ENCODE measurements at regions not wholly inside any gene's neighbourhood (a gene's known extent, or its start where the extent isn't known, plus 50 kb on each side); places are given as distances from the start of the nearest gene placed in this dataset.

DNA sequence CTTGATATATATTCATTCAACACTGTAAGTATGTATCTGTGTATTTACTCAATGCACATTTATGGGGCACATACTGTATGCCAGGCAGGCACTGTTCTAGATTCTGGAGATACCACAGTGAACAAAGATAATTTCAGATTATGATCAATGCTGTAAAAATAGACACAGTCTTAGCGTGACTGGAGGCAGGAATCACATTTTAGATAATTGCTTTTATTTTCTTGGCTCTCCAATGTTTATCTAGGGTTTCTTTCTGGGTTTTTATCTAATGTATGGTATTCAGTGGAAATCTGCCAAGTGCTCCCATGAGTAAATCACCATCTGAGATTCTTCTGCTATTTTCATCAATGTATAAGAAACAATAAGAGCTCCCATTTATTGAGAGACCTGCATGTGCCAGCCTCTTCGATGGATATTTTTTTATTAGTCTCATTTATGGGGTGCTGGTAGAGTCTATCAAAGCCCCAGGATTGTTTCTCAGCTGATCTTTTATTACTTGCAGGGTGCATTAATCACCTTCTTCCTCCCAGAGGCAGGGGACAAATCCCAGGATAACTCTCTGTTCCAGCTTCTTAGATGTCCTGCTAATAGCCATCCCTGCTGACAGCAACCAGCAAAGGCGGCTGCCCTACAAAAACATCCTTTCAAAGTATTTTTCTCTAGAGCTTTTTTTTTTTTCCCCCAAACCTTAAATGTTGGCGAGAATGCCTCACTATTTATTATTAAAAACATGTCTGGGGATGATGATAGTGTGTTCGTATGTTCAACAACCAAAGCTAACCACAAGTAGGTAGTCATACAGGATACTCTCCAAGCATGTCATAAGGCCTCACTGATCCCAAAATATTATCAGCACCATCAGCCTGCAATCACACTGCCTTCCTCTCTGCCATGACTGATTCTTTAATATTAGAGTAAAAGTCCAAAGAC lies 331.0 kb upstream of the RASGRP1 start:
- no peak overlapping the region for H3K27ac Mint-ChIP-seq
- no peaks in the 10 kb centered on the region for H3K4me1 Mint-ChIP-seq
- no peaks in the 10 kb centered on the region for H3K36me3 Mint-ChIP-seq
- ATAC-seq (ENCODE audit: low read depth in 2 of 2) (no peak), DNase-seq (no peak)
- H3K4me3 Mint-ChIP-seq: no peak overlapping the region
- H3K27me3 Mint-ChIP-seq: peaks cover 0 to 7% (median 5%) of the 10 kb centered on the region in 3 donors
- peaks cover 0 to 10% (median 2%) of the 10 kb centered on the region in 7 donors for H3K9me3 Mint-ChIP-seq

DNA sequence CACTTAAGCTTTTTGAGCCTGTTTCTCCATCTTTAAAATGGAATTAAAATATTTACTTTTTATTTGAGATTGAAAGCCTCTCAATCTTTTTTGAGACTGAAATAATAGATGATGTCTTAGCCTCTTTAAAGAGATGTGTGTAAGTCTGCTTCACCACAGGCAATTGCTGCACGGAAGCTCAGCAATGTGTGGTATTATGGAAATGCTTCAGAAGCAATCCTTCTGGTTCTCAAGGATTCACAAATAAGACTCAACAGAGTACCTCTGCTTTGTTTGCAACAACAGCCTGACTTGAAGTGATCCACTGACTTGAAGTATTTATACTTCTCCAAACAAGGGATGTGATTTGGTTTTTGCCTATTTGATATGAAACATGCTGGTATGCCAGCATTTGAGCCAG lies 332.0 kb upstream of the RASGRP1 start:
- Mint-ChIP-seq H3K36me3 (no peaks in the 10 kb centered on the region), H3K4me3 (no peak overlapping the region), H3K4me1 (no peaks in the 10 kb centered on the region), H3K27me3 (peaks cover 0 to 7% (median 0%) of the 10 kb centered on the region in 3 donors), H3K9me3 (peaks cover 0 to 8% (median under 1%) of the 10 kb centered on the region in 7 donors), H3K27ac (no peak overlapping the region)
- no peak for DNase-seq
- no peak for ATAC-seq (ENCODE audit: low read depth in 2 of 2)

DNA sequence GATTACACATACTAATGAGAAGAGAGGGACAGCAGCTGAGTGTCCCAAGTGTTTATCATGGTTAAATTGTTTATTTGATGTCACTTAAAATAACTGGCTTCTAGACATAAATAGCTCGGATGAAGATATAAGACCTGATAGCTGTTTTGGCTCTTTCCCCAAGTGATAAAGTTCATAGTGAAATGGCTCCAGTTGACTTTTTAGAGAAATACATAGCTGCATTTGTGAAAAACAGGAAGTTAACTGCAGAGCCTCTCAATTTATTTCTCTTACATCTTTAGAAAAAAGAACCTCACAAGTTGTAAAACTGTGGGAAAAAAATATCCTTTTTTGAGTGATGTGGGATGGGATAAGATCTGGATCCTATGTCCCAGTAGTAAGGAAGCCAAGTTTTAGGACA lies 332.9 kb upstream of the RASGRP1 start:
- Mint-ChIP-seq H3K27ac (no peak overlapping the region), H3K4me1 (no peaks in the 10 kb centered on the region), H3K27me3 (peaks cover 0 to 7% (median 0%) of the 10 kb centered on the region in 3 donors), H3K4me3 (no peak overlapping the region), H3K9me3 (peaks cover 0 to 9% (median 0%) of the 10 kb centered on the region in 7 donors), H3K36me3 (no peaks in the 10 kb centered on the region)
- no peak for DNase-seq
- no peak for ATAC-seq (ENCODE audit: low read depth in 2 of 2)

- Mint-ChIP-seq H3K4me3 (no peak overlapping the region), H3K36me3 (no peaks in the 10 kb centered on the region)
Measured at GRCh38 chr15:38898236-38898635, 333.6 kb upstream of the RASGRP1 start.

DNA sequence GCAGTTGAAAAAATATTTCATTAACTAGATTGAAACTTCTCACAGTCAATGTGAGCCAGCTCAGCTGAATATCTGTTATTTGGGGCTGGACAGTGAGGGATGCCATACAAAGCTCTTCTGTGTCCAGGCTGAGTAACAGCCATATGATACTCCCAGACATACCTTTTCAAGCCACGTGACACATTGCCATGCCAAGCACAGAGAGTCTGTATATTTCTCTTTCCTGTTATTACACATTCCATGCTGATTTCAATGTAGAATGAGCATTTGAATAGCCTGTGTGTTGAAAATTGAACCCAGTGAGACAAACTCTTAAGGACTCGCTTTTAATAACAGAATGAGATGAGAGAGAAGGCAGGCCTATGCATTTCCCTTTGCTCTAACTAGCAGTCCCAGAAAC lies 334.7 kb upstream of the RASGRP1 start:
- ATAC-seq (ENCODE audit: low read depth in 2 of 2) (no peak), DNase-seq (no peak)
- H3K36me3 Mint-ChIP-seq: no peaks in the 10 kb centered on the region
- no peak overlapping the region for H3K4me3 Mint-ChIP-seq
- H3K27ac Mint-ChIP-seq: no peak overlapping the region
- no peaks in the 10 kb centered on the region for H3K4me1 Mint-ChIP-seq
- H3K27me3 Mint-ChIP-seq: peaks cover 0 to 2% (median 0%) of the 10 kb centered on the region in 3 donors
- peaks cover 0 to 12% (median 1%) of the 10 kb centered on the region in 7 donors for H3K9me3 Mint-ChIP-seq

More at GRCh38 chr15:38898236-38898635, 333.6 kb upstream of the RASGRP1 start:
- DNase-seq: no peak
- peaks cover 0 to 9% (median 0%) of the 10 kb centered on the region in 7 donors for H3K9me3 Mint-ChIP-seq
- ATAC-seq (ENCODE audit: low read depth in 2 of 2): no peak
- H3K27me3 Mint-ChIP-seq: peaks cover 0 to 7% (median 0%) of the 10 kb centered on the region in 3 donors
- no peak overlapping the region for H3K27ac Mint-ChIP-seq
- no peaks in the 10 kb centered on the region for H3K4me1 Mint-ChIP-seq

DNA sequence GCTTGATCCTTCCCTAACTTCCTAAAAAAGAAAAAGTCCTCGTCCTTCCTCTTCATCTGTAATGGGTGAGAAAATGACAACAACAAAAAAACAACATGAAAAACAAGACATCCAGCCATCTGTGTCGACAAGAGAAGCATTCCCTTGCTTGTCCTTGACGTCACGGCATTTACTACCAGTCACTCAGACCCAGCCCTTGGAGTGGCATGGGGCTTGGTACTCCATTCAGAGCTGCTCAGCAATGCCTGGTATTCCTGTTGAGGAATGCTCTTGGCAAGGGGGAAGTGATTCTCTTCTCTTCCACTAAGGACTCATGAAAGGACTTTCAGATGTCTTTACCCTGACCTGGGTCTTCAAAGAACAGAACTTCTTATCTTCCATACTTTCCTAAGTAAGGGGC lies 339.7 kb upstream of the RASGRP1 start:
- Mint-ChIP-seq H3K27ac (no peak overlapping the region), H3K36me3 (no peaks in the 10 kb centered on the region), H3K4me1 (no peaks in the 10 kb centered on the region), H3K9me3 (peaks cover 0 to 37% (median 6%) of the 10 kb centered on the region in 7 donors), H3K4me3 (no peak overlapping the region), H3K27me3 (peaks cover 0 to 5% (median 4%) of the 10 kb centered on the region in 3 donors)
- no peak for DNase-seq
- no peak for ATAC-seq (ENCODE audit: low read depth in 2 of 2)

- DNase-seq (no peak), ATAC-seq (ENCODE audit: low read depth in 2 of 2) (no peak)
- H3K27me3 Mint-ChIP-seq: peaks cover 0 to 5% (median 4%) of the 10 kb centered on the region in 3 donors
- H3K27ac Mint-ChIP-seq: no peak overlapping the region
- peaks cover 0 to 47% (median 8%) of the 10 kb centered on the region in 7 donors for H3K9me3 Mint-ChIP-seq
- H3K4me3 Mint-ChIP-seq: no peak overlapping the region
- H3K4me1 Mint-ChIP-seq: no peaks in the 10 kb centered on the region
- H3K36me3 Mint-ChIP-seq: no peaks in the 10 kb centered on the region
Measured at GRCh38 chr15:38905632-38906031, 341.0 kb upstream of the RASGRP1 start.

- ATAC-seq (ENCODE audit: low read depth in 2 of 2): no peak
- Mint-ChIP-seq H3K4me1 (no peaks in the 10 kb centered on the region), H3K27ac (no peak overlapping the region), H3K36me3 (no peaks in the 10 kb centered on the region), H3K4me3 (no peak overlapping the region), H3K9me3 (peaks cover 0 to 1% (median 0%) of the 10 kb centered on the region in 7 donors), H3K27me3 (no peaks in the 10 kb centered on the region)
- no peak for DNase-seq
Measured at GRCh38 chr15:38920966-38921365, 356.4 kb upstream of the RASGRP1 start.

DNA sequence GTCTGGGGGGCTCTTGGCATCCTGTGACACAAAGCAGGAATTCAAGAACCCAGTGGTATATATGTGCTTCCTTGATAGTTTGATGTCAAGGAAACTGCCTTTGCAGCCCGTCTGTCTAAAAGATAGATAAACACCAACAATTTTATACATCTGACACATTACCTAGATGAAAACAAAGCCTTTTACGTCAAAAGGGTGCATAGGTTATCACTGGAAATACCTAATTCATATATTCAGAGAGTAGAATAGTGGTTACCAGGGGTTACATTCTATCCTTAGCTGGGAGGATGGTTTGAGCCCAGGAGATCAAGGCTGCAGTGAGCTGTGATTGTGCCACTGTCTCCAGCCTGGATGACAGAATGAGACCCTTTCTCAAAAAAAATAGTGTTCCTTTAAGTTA lies 356.9 kb upstream of the RASGRP1 start:
- H3K27me3 Mint-ChIP-seq: no peaks in the 10 kb centered on the region
- H3K9me3 Mint-ChIP-seq: peaks cover 0 to 1% (median 0%) of the 10 kb centered on the region in 7 donors
- no peaks in the 10 kb centered on the region for H3K36me3 Mint-ChIP-seq
- no peak overlapping the region for H3K4me3 Mint-ChIP-seq
- H3K4me1 Mint-ChIP-seq: no peaks in the 10 kb centered on the region
- no peak overlapping the region for H3K27ac Mint-ChIP-seq
- ATAC-seq (ENCODE audit: low read depth in 2 of 2) (no peak), DNase-seq (no peak)

DNA sequence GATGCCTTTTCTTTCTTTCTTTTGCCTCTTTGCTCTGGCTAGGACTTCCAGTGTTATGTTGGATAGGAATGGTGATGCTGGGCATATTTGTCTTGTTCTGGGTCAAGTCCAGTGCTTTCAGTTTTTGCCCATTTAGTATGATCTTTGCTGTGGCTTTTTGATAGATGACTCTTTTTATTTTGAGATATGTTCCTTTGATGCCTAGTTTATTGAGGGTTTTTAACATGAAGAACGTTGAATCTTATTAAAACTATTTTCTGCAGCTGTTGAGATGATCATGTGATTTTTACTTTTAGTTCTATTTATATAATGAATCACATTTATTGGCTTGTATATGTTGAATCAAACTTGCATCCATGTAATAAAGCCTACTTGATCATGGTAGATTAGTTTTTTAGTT lies 363.8 kb upstream of the RASGRP1 start:
- no peak overlapping the region for H3K27ac Mint-ChIP-seq
- no peaks in the 10 kb centered on the region for H3K4me1 Mint-ChIP-seq
- peaks cover 0 to 6% (median 0%) of the 10 kb centered on the region in 7 donors for H3K9me3 Mint-ChIP-seq
- no peak overlapping the region for H3K4me3 Mint-ChIP-seq
- no peaks in the 10 kb centered on the region for H3K36me3 Mint-ChIP-seq
- DNase-seq (no peak), ATAC-seq (ENCODE audit: low read depth in 2 of 2) (no peak)
- H3K27me3 Mint-ChIP-seq: peaks cover 0 to 9% (median 8%) of the 10 kb centered on the region in 3 donors

- DNase-seq (no peak), ATAC-seq (ENCODE audit: low read depth in 2 of 2) (no peak)
- Mint-ChIP-seq H3K4me3 (no peak overlapping the region), H3K9me3 (peaks cover 0 to 16% (median 0%) of the 10 kb centered on the region in 7 donors), H3K27me3 (peaks cover 3 to 9% (median 8%) of the 10 kb centered on the region in 3 donors), H3K27ac (no peak overlapping the region), H3K4me1 (no peaks in the 10 kb centered on the region), H3K36me3 (no peaks in the 10 kb centered on the region)
Measured at GRCh38 chr15:38930851-38931572, 366.4 kb upstream of the RASGRP1 start.

DNA sequence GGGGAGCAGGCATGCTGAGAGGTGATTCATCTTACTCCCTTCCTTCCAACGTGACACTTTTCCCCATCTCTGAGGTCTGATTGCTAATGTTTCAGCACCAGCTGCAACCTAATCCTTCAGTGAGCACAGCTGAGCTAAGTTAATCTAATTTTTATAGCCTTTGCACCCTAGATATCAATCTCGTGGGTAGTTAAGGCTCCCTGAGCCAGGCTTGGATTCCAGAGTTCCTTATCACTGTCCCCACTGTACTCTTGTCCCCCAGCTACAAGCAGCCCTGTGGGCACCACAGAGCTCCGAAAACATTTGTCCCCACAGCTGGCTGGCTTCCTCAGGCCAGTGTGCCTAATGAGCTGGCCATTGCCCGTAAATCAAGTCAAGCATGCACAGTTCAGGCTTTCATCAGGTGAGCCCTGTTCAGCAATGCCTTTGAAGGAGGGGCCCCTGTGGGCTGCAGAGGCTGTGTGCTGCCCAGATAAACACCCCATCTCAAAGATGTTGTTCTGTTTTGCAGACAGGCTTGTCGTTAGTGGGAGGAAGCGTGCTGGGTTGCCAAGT lies 376.9 kb upstream of the RASGRP1 start:
- peaks cover 0 to 2% (median 0%) of the 10 kb centered on the region in 7 donors for H3K9me3 Mint-ChIP-seq
- no peak for ATAC-seq (ENCODE audit: low read depth in 2 of 2)
- peaks cover 0 to 10% (median 0%) of the 10 kb centered on the region in 3 donors for H3K27me3 Mint-ChIP-seq
- no peaks in the 10 kb centered on the region for H3K36me3 Mint-ChIP-seq
- H3K4me3 Mint-ChIP-seq: no peak overlapping the region
- H3K4me1 Mint-ChIP-seq: no peaks in the 10 kb centered on the region
- DNase-seq: no peak
- H3K27ac Mint-ChIP-seq: peak overlapping the region in 1 of 6 donors; percentile 37

DNA sequence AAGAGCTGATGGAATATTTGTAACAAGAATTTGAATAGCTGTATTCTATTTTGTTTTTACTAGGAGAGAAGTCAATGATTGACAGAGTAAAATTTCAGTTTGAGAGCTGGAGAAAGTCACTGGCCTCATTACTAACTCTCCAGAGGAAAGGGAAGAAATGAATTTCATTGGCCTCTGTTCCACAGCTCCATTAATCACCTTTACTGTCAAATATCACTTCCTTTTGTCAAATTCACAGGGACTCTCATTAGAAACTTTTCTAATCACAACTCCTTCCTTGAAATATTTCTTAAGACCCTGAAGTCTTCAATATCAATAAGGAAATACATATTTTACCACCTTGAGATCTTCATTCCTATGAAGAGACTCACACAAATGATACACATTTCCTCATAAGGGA lies 379.9 kb upstream of the RASGRP1 start:
- Mint-ChIP-seq H3K4me3 (no peak overlapping the region), H3K27ac (no peak overlapping the region), H3K27me3 (peaks cover 0 to 3% (median 0%) of the 10 kb centered on the region in 3 donors), H3K9me3 (peaks cover 0 to 1% (median 0%) of the 10 kb centered on the region in 7 donors), H3K36me3 (no peaks in the 10 kb centered on the region), H3K4me1 (no peaks in the 10 kb centered on the region)
- DNase-seq (no peak), ATAC-seq (ENCODE audit: low read depth in 2 of 2) (no peak)

All from naive B cell (primary cell).